ENCODE measurements at regions not wholly inside any gene's neighbourhood (a gene's known extent, or its start where the extent isn't known, plus 50 kb on each side); places are given as distances from the start of the nearest gene placed in this dataset.

- dilution Hi-C loops (cut with HindIII; ENCODE audit: low sequenced_read_pairs, unreplicated experiment) = no loop called here
- in situ Hi-C loops (cut with MboI; ENCODE audit: low sequenced_read_pairs) = no loop called here
Measured at GRCh38 chr14:96938946-96939345, 141.8 kb downstream of the VRK1 start.

More at GRCh38 chr14:96938946-96939345, 141.8 kb downstream of the VRK1 start:
- H2AFZ ChIP-seq (replicated peaks; ENCODE audit: low read length, poor library complexity) = no peak overlapping the region
- ChIA-PET POLR2A (ENCODE audit: unreplicated experiment) (no interaction called here), CTCF (no interaction called here)
- H4K5ac ChIP-seq (ENCODE audit: low read depth, low read length) = no peak overlapping the region
- no peak overlapping the region for H2BK20ac ChIP-seq (ENCODE audit: low read depth, low read length)
- no peak overlapping the region for H2BK120ac ChIP-seq (ENCODE audit: low read depth, low read length)
- H3K9me1 ChIP-seq (ENCODE audit: insufficient read depth, low read length) = no peaks in the 10 kb centered on the region
- no peak overlapping the region for H4K8ac ChIP-seq (ENCODE audit: low read depth in 2 of 2, low read length in 2 of 2)
- no peak overlapping the region for H2BK5ac ChIP-seq (ENCODE audit: low read depth, low read length, poor library complexity, severe bottlenecking)
- no peak overlapping the region for H3K4ac ChIP-seq (ENCODE audit: low read depth, low read length)
- H2AK5ac ChIP-seq (ENCODE audit: low read depth, low read length) = no peak overlapping the region
- H3K14ac ChIP-seq (replicated peaks; ENCODE audit: low read depth, low read length) = no peak overlapping the region
- no peak overlapping the region for H2AK9ac ChIP-seq (replicated peaks; ENCODE audit: low read depth, low read length, poor library complexity)
- H3K4me2 ChIP-seq (ENCODE audit: low read depth, low read length) = no peak overlapping the region
- TF ChIP-seq RAD21 (IDR thresholded peaks at IDR 0.05; ENCODE audit: low read length) = no peak
- TF ChIP-seq, protein P1, sequence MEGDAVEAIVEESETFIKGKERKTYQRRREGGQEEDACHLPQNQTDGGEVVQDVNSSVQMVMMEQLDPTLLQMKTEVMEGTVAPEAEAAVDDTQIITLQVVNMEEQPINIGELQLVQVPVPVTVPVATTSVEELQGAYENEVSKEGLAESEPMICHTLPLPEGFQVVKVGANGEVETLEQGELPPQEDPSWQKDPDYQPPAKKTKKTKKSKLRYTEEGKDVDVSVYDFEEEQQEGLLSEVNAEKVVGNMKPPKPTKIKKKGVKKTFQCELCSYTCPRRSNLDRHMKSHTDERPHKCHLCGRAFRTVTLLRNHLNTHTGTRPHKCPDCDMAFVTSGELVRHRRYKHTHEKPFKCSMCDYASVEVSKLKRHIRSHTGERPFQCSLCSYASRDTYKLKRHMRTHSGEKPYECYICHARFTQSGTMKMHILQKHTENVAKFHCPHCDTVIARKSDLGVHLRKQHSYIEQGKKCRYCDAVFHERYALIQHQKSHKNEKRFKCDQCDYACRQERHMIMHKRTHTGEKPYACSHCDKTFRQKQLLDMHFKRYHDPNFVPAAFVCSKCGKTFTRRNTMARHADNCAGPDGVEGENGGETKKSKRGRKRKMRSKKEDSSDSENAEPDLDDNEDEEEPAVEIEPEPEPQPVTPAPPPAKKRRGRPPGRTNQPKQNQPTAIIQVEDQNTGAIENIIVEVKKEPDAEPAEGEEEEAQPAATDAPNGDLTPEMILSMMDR (conservative IDR thresholded peaks at IDR 0.05; ENCODE audit: low read depth, low read length) = no peak
- no peak for TF ChIP-seq MXI1 (IDR thresholded peaks at IDR 0.05; ENCODE audit: borderline replicate concordance, low read depth, low read length)
- no peak for TF ChIP-seq POLR2A (IDR thresholded peaks at IDR 0.05; ENCODE audit: low read depth, low read length)
- TF ChIP-seq MAZ (IDR thresholded peaks at IDR 0.05; ENCODE audit: borderline replicate concordance, low read depth, low read length) = no peak
- no peak for TF ChIP-seq CEBPB (IDR thresholded peaks at IDR 0.05; ENCODE audit: low read depth, low read length)
- no peak for TF ChIP-seq BHLHE40 (IDR thresholded peaks at IDR 0.05; ENCODE audit: low read depth, low read length)
- no peak for TF ChIP-seq RCOR1 (IDR thresholded peaks at IDR 0.05; ENCODE audit: insufficient replicate concordance, low read length)
- no peak for TF ChIP-seq USF2 (IDR thresholded peaks at IDR 0.05; ENCODE audit: low read depth, low read length)
- TF ChIP-seq, protein P2, sequence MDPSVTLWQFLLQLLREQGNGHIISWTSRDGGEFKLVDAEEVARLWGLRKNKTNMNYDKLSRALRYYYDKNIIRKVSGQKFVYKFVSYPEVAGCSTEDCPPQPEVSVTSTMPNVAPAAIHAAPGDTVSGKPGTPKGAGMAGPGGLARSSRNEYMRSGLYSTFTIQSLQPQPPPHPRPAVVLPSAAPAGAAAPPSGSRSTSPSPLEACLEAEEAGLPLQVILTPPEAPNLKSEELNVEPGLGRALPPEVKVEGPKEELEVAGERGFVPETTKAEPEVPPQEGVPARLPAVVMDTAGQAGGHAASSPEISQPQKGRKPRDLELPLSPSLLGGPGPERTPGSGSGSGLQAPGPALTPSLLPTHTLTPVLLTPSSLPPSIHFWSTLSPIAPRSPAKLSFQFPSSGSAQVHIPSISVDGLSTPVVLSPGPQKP (IDR thresholded peaks at IDR 0.05; ENCODE audit: borderline replicate concordance, low read depth, low read length) = no peak
- no peak for TF ChIP-seq FOS (IDR thresholded peaks at IDR 0.05; ENCODE audit: low read depth, low read length)
- no peak for TF ChIP-seq CHD1 (IDR thresholded peaks at IDR 0.05; ENCODE audit: low read depth, low read length)
- no peak for TF ChIP-seq RFX5 (IDR thresholded peaks at IDR 0.05; ENCODE audit: low read depth, low read length)
- no peak for TF ChIP-seq SMC3 (IDR thresholded peaks at IDR 0.05; ENCODE audit: low read depth, low read length)
- no peak overlapping the region for H3K18ac ChIP-seq (ENCODE audit: low read depth, low read length)
- H2BK15ac ChIP-seq (ENCODE audit: low read depth, low read length) = no peak overlapping the region
- no peak for DNase-seq
- peaks cover 42% of the 10 kb centered on the region for H3K9me3 ChIP-seq (ENCODE audit: control insufficient read depth, insufficient read depth, low read length)
- no peak overlapping the region for H3K56ac ChIP-seq (ENCODE audit: extremely low read depth, insufficient read depth, low read length)
- H3K4me1 ChIP-seq (ENCODE audit: control insufficient read depth, insufficient read depth, low read length) = no peaks in the 10 kb centered on the region
- no peaks in the 10 kb centered on the region for H3K27me3 ChIP-seq (ENCODE audit: control insufficient read depth, insufficient read depth, low read length)
- no peaks in the 10 kb centered on the region for H3K79me1 ChIP-seq (ENCODE audit: low read depth in 1 of 2, low read length in 2 of 2)
- no peak for ATAC-seq (ENCODE audit: low read depth)
- WGBS, 2 experiments (ENCODE audit: extremely low coverage in 2 of 2, insufficient read length in 1 of 2) = 60% methylated on average over 1 of the region's 7 CpGs; no CpG with 5 or more reads in 1 of the 2 experiments
- H3K9ac ChIP-seq (ENCODE audit: low read depth, low read length) = no peak overlapping the region
- intact Hi-C loops (cut with micrococcal nuclease) = no loop called here
- H3K23ac ChIP-seq (ENCODE audit: low read depth, low read length) = no peak overlapping the region
- no peak overlapping the region for H3K4me3 ChIP-seq (ENCODE audit: insufficient read depth, low read depth, low read length)
- no peaks in the 10 kb centered on the region for H4K20me1 ChIP-seq (ENCODE audit: insufficient read depth, low read length)
- H3K36me3 ChIP-seq (ENCODE audit: control insufficient read depth, insufficient read depth, low read length) = no peaks in the 10 kb centered on the region
- no peak overlapping the region for H3K27ac ChIP-seq (ENCODE audit: insufficient read depth, low read length)
- BruUV-seq (replicated peaks) = no TSS peak
- H4K91ac ChIP-seq (ENCODE audit: insufficient read depth, low read depth, low read length) = no peak overlapping the region

Measured in IMR-90 (cell line).